WTC11 (cell line): ENCODE measurements at regions not wholly inside any gene's neighbourhood (a gene's known extent, or its start where the extent isn't known, plus 50 kb on each side); places are given as distances from the start of the nearest gene placed in this dataset.

ENCODE experiments used
- ATAC-seq: fragments of 200-7000 bp; cut with Tn5 transposase; 2 replicates; pipeline ENCODE4 v1.10.0; 2021; ENCODE audit warnings: mild to moderate bottlenecking, moderate library complexity
- CTCF ChIA-PET: fragments of 300-600 bp; sonication (Branson Sonifier 250); formaldehyde crosslinking; loops from one replicate; lab custom pipeline; 2021; ENCODE audit warnings: antibody characterized with exemption; lab: Charles Lee
- POLR2A ChIA-PET: fragments of 350-600 bp; sonication (Branson Sonifier 250); formaldehyde crosslinking; loops from one replicate; lab custom pipeline; 2021; ENCODE audit warnings: antibody characterized with exemption; lab: Charles Lee
- DNase-seq: peaks from one replicate; pipeline ENCODE4 v3.0.0; 2021; ENCODE audit warnings: low spot score
- H3K27ac Mint-ChIP-seq: 2 replicates; pipeline ENCODE4 v1.8.0; 2021; ENCODE audit warnings: mixed read lengths
- H3K27me3 Mint-ChIP-seq: 2 replicates; pipeline ENCODE4 v1.8.0; 2021; ENCODE audit warnings: low read depth, mild to moderate bottlenecking, moderate library complexity, mixed read lengths
- H3K36me3 Mint-ChIP-seq: 2 replicates; pipeline ENCODE4 v1.8.0; 2021; ENCODE audit warnings: mixed read lengths
- H3K4me1 Mint-ChIP-seq: 2 replicates; pipeline ENCODE4 v1.8.0; 2022; ENCODE audit warnings: mixed read lengths
- H3K4me3 Mint-ChIP-seq: 2 replicates; pipeline ENCODE4 v1.8.0; 2021; ENCODE audit warnings: mild to moderate bottlenecking, moderate library complexity, mixed read lengths
- H3K9me3 Mint-ChIP-seq: 2 replicates; pipeline ENCODE4 v1.8.0; 2021; ENCODE audit warnings: mixed read lengths
- GRHL2 ChIP-seq: fragments of 250-450 bp; sonication (Bioruptor Pico); IDR thresholded peaks from 2 replicates; pipeline ENCODE4 v1.8.0; 2022; ENCODE audit warnings: mild to moderate bottlenecking, moderate library complexity; ENCODE audit not compliant: insufficient replicate concordance, severe bottlenecking
- HMGA2 ChIP-seq: fragments of 250-450 bp; sonication (Bioruptor Pico); IDR thresholded peaks from 2 replicates; pipeline ENCODE4 v1.4.0; 2021; ENCODE audit warnings: mild to moderate bottlenecking, moderate library complexity
- IRF1 ChIP-seq: sonication (generic); formaldehyde crosslinking; IDR thresholded peaks from 2 replicates; pipeline ENCODE4 v1.8.0; 2023; ENCODE audit warnings: missing genetic modification reagents
- JUN ChIP-seq: sonication (generic); formaldehyde crosslinking; IDR thresholded peaks from 2 replicates; pipeline ENCODE4 v1.8.0; 2023; ENCODE audit warnings: mild to moderate bottlenecking, missing genetic modification reagents
- MXD4 ChIP-seq: fragments of 250-450 bp; sonication (Bioruptor Pico); IDR thresholded peaks from 2 replicates; pipeline ENCODE4 v1.8.0; 2021; ENCODE audit warnings: mild to moderate bottlenecking, moderate library complexity, borderline replicate concordance
- NFYB ChIP-seq: sonication (generic); formaldehyde crosslinking; conservative IDR thresholded peaks from 2 replicates; pipeline ENCODE4 v1.8.0; 2022; ENCODE audit warnings: low read depth, missing genetic modification reagents
- NR1H2 ChIP-seq: sonication (generic); formaldehyde crosslinking; IDR thresholded peaks from 2 replicates; pipeline ENCODE4 v1.9.0; 2021; ENCODE audit warnings: mild to moderate bottlenecking, moderate library complexity, missing genetic modification reagents
- NR3C1 ChIP-seq: sonication (generic); formaldehyde crosslinking; conservative IDR thresholded peaks from 2 replicates; pipeline ENCODE4 v1.8.1; 2023; ENCODE audit warnings: low read depth, mild to moderate bottlenecking, missing genetic modification reagents
- TCF7 ChIP-seq: sonication (generic); formaldehyde crosslinking; IDR thresholded peaks from 2 replicates; pipeline ENCODE4 v1.8.0; 2022; ENCODE audit warnings: mild to moderate bottlenecking, low read depth, missing genetic modification reagents, moderate library complexity
- TEAD1 ChIP-seq: sonication (generic); formaldehyde crosslinking; IDR thresholded peaks from 2 replicates; pipeline ENCODE4 v1.8.0; 2022; ENCODE audit warnings: mild to moderate bottlenecking, missing genetic modification reagents
- USF2 ChIP-seq: sonication (generic); formaldehyde crosslinking; IDR thresholded peaks from 2 replicates; pipeline ENCODE4 v1.8.1; 2023; ENCODE audit warnings: mild to moderate bottlenecking, missing genetic modification reagents, moderate library complexity
- ZNF121 ChIP-seq: sonication (generic); formaldehyde crosslinking; IDR thresholded peaks from 2 replicates; pipeline ENCODE4 v1.8.0; 2023; ENCODE audit warnings: missing genetic modification reagents
- ZNF138 ChIP-seq: sonication (generic); formaldehyde crosslinking; conservative IDR thresholded peaks from 2 replicates; pipeline ENCODE4 v1.8.1; 2022; ENCODE audit warnings: mild to moderate bottlenecking, moderate library complexity, missing genetic modification reagents
- ZNF416 ChIP-seq: fragments of 250-450 bp; sonication (Bioruptor Pico); IDR thresholded peaks from 2 replicates; pipeline ENCODE4 v1.9.0; 2021; ENCODE audit warnings: mild to moderate bottlenecking, inconsistent platforms
- ZNF671 ChIP-seq: fragments of 250-450 bp; sonication (Bioruptor Pico); IDR thresholded peaks from 2 replicates; pipeline ENCODE4 v1.8.0; 2021; ENCODE audit warnings: mild to moderate bottlenecking
- TF ChIP-seq, protein P1 (sequence below): sonication (generic); formaldehyde crosslinking; IDR thresholded peaks from 2 replicates; pipeline ENCODE4 v1.8.1; 2023; ENCODE audit warnings: mild to moderate bottlenecking, moderate library complexity, missing genetic modification reagents
- TF ChIP-seq, protein P2 (sequence below): sonication (generic); formaldehyde crosslinking; IDR thresholded peaks from 2 replicates; pipeline ENCODE4 v1.8.1; 2022; ENCODE audit warnings: missing genetic modification reagents, borderline replicate concordance
- TF ChIP-seq, protein P3 (sequence below): sonication (generic); formaldehyde crosslinking; IDR thresholded peaks from 2 replicates; pipeline ENCODE4 v1.8.0; 2023; ENCODE audit warnings: mild to moderate bottlenecking, missing genetic modification reagents
- TF ChIP-seq, protein P4 (sequence below): fragments of 250-450 bp; sonication (Bioruptor Pico); IDR thresholded peaks from 2 replicates; pipeline ENCODE4 v2.1.2; 2022; ENCODE audit warnings: mild to moderate bottlenecking, moderate library complexity
- TF ChIP-seq, protein P5 (sequence below): sonication (generic); formaldehyde crosslinking; IDR thresholded peaks from 2 replicates; pipeline ENCODE4 v1.8.0; 2022; ENCODE audit warnings: mild to moderate bottlenecking, missing genetic modification reagents

DNA sequence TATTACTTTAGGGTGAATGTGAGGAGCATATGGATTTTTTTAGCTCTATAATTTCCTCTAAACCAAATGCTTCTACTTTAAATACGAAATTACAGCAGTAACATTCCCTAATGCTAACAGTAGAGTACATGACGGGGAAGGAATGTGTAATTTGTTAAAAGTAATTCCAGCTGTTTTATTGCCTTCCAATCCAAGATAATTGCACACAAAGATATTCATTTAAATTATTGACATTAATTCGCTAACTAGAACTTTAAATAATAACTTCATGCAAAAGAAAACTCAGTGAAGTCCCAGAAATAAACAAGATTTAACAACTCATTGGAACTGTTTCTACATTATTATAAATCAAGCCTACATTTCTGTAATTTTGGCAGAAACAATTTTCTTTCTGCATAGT is 261.4 kb upstream of the CFAP20DC start:
- Mint-ChIP-seq H3K4me3 (no peak overlapping the region), H3K27ac (no peak overlapping the region), H3K27me3 (no peaks in the 10 kb centered on the region), H3K9me3 (peaks cover 6% of the 10 kb centered on the region), H3K36me3 (no peaks in the 10 kb centered on the region), H3K4me1 (no peaks in the 10 kb centered on the region)
- ChIA-PET CTCF (interaction anchor here (1.4 kb wide), 1 partner anchor 15 kb away, joined by 6 read pairs; no protein-coding TSS in a partner anchor), POLR2A (no interaction called here)
- ATAC-seq (no peak), DNase-seq (no peak)
- TF ChIP-seq ZNF671 (CRISPR knock-in tag) = no peak

DNA sequence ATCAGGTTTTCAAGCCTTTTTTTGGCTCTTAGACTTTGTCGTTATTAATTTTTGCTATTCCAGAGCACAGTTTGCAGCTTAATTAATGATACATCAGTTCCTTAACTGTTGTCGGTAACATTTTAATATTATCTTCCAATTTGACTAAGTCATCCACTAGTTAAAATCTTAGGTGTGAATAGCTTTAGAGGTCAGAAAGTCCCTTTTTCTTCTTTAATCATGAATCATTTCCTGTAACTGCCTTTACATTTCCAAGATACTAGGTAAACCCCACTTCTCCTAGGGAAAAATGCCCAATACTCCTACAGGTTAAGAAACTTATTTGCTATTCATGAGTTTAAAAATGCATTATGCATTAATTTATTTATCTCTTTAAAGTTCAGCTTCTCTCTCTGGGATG is 260.9 kb upstream of the CFAP20DC start:
- Mint-ChIP-seq H3K9me3 (peaks cover 6% of the 10 kb centered on the region), H3K4me3 (no peak overlapping the region), H3K4me1 (no peaks in the 10 kb centered on the region)
- no peak for DNase-seq
- TF ChIP-seq NR1H2 = no peak
- no peak for TF ChIP-seq MXD4 (CRISPR knock-in tag)
- no peak for TF ChIP-seq TEAD1 (CRISPR knock-in tag)
- TF ChIP-seq TCF7 = no peak
- TF ChIP-seq GRHL2 (CRISPR knock-in tag) = no peak
- TF ChIP-seq, protein P1, sequence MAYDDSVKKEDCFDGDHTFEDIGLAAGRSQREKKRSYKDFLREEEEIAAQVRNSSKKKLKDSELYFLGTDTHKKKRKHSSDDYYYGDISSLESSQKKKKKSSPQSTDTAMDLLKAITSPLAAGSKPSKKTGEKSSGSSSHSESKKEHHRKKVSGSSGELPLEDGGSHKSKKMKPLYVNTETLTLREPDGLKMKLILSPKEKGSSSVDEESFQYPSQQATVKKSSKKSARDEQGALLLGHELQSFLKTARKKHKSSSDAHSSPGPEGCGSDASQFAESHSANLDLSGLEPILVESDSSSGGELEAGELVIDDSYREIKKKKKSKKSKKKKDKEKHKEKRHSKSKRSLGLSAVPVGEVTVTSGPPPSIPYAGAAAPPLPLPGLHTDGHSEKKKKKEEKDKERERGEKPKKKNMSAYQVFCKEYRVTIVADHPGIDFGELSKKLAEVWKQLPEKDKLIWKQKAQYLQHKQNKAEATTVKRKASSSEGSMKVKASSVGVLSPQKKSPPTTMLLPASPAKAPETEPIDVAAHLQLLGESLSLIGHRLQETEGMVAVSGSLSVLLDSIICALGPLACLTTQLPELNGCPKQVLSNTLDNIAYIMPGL = no peak
- TF ChIP-seq JUN (CRISPR knock-in tag) = no peak
- no peak for TF ChIP-seq NFYB (CRISPR knock-in tag)
- TF ChIP-seq HMGA2 (CRISPR knock-in tag) = no peak
- TF ChIP-seq ZNF121 (CRISPR knock-in tag) = no peak
- TF ChIP-seq, protein P2, sequence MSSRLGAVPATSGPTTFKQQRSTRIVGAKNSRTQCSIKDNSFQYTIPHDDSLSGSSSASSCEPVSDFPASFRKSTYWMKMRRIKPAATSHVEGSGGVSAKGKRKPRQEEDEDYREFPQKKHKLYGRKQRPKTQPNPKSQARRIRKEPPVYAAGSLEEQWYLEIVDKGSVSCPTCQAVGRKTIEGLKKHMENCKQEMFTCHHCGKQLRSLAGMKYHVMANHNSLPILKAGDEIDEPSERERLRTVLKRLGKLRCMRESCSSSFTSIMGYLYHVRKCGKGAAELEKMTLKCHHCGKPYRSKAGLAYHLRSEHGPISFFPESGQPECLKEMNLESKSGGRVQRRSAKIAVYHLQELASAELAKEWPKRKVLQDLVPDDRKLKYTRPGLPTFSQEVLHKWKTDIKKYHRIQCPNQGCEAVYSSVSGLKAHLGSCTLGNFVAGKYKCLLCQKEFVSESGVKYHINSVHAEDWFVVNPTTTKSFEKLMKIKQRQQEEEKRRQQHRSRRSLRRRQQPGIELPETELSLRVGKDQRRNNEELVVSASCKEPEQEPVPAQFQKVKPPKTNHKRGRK (CRISPR knock-in tag) = no peak
- TF ChIP-seq, protein P3, sequence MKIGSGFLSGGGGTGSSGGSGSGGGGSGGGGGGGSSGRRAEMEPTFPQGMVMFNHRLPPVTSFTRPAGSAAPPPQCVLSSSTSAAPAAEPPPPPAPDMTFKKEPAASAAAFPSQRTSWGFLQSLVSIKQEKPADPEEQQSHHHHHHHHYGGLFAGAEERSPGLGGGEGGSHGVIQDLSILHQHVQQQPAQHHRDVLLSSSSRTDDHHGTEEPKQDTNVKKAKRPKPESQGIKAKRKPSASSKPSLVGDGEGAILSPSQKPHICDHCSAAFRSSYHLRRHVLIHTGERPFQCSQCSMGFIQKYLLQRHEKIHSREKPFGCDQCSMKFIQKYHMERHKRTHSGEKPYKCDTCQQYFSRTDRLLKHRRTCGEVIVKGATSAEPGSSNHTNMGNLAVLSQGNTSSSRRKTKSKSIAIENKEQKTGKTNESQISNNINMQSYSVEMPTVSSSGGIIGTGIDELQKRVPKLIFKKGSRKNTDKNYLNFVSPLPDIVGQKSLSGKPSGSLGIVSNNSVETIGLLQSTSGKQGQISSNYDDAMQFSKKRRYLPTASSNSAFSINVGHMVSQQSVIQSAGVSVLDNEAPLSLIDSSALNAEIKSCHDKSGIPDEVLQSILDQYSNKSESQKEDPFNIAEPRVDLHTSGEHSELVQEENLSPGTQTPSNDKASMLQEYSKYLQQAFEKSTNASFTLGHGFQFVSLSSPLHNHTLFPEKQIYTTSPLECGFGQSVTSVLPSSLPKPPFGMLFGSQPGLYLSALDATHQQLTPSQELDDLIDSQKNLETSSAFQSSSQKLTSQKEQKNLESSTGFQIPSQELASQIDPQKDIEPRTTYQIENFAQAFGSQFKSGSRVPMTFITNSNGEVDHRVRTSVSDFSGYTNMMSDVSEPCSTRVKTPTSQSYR (CRISPR knock-in tag) = no peak
- TF ChIP-seq, all 79 proteins: peak for 0
- CTCF ChIA-PET = interaction anchor here (1.4 kb wide), 1 partner anchor 16 kb away, joined by 6 read pairs; no protein-coding TSS in a partner anchor
- Mint-ChIP-seq H3K36me3 (no peaks in the 10 kb centered on the region), H3K27me3 (no peaks in the 10 kb centered on the region), H3K27ac (no peak overlapping the region)
- no peak for ATAC-seq
- POLR2A ChIA-PET = no interaction called here

DNA sequence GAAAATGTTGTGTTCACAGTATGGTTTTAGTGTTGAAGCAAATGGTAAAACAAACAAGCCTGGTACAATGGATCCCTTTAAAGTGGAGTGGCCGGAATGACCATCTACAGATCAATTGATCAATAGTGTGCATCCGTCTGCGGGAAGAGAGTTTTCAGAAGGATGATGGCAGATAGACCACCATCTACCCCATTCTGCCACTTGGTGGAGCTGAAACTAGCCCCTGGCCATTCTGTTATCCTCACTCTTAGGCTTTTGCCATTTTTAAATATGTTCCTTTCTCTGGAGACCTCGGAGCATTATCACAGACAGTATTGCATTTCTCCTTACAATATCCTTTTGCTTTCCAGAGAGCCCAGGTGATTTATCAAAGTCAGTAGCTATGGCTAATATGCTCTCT is 258.9 kb upstream of the CFAP20DC start:
- peak; percentile 15 for DNase-seq
- H3K36me3 Mint-ChIP-seq = no peaks in the 10 kb centered on the region
- H3K27me3 Mint-ChIP-seq = no peaks in the 10 kb centered on the region
- ChIA-PET POLR2A (no interaction called here), CTCF (interaction anchor here (0.6 to 1.2 kb wide), 6 partner anchors 9 to 549 kb away, joined by 3 to 9 read pairs (median 3); no protein-coding TSS in a partner anchor)
- H3K27ac Mint-ChIP-seq = no peak overlapping the region
- ATAC-seq = peak; percentile 78
- peaks cover under 1% of the 10 kb centered on the region; the same call in 1 of the 2 replicates for H3K9me3 Mint-ChIP-seq
- H3K4me1 Mint-ChIP-seq = no peaks in the 10 kb centered on the region
- H3K4me3 Mint-ChIP-seq = no peak overlapping the region
- no peak for TF ChIP-seq USF2 (CRISPR knock-in tag)
- no peak for TF ChIP-seq ZNF138 (CRISPR knock-in tag)
- no peak for TF ChIP-seq ZNF121 (CRISPR knock-in tag)
- TF ChIP-seq, protein P4, sequence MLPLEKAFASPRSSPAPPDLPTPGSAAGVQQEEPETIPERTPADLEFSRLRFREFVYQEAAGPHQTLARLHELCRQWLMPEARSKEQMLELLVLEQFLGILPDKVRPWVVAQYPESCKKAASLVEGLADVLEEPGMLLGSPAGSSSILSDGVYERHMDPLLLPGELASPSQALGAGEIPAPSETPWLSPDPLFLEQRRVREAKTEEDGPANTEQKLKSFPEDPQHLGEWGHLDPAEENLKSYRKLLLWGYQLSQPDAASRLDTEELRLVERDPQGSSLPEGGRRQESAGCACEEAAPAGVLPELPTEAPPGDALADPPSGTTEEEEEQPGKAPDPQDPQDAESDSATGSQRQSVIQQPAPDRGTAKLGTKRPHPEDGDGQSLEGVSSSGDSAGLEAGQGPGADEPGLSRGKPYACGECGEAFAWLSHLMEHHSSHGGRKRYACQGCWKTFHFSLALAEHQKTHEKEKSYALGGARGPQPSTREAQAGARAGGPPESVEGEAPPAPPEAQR (CRISPR knock-in tag) = no peak
- TF ChIP-seq ZNF416 = no peak
- TF ChIP-seq, protein P3 (CRISPR knock-in tag) = no peak
- TF ChIP-seq, protein P5, sequence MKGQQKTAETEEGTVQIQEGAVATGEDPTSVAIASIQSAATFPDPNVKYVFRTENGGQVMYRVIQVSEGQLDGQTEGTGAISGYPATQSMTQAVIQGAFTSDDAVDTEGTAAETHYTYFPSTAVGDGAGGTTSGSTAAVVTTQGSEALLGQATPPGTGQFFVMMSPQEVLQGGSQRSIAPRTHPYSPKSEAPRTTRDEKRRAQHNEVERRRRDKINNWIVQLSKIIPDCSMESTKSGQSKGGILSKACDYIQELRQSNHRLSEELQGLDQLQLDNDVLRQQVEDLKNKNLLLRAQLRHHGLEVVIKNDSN (CRISPR knock-in tag) = no peak
- TF ChIP-seq IRF1 = no peak
- TF ChIP-seq NR3C1 (CRISPR knock-in tag) = no peak
